Activated CD8-positive, alpha-beta T cell treated with anti-CD3 and anti-CD28 coated beads, Interleukin-2, amount 10 ng/mL, durations not matched to agents 7 days and 5 days (primary cell): ENCODE measurements at regions not wholly inside any gene's neighbourhood (a gene's known extent, or its start where the extent isn't known, plus 50 kb on each side); places are given as distances from the start of the nearest gene placed in this dataset.

Experiments
- ATAC-seq: fragments of 150-1000 bp; cut with Tn5 transposase; one replicate; pipeline ENCODE4 v1.10.0; 2021; ENCODE audit warnings: moderate library complexity
- CTCF ChIA-PET: fragments of 350-600 bp; sonication (Branson Sonifier 250); formaldehyde crosslinking; loops from one replicate; lab custom pipeline; 2021; ENCODE audit warnings: antibody characterized with exemption; lab: Charles Lee
- POLR2A ChIA-PET: fragments of 350-600 bp; sonication (Branson Sonifier 250); formaldehyde crosslinking; loops from one replicate; lab custom pipeline; 2021; ENCODE audit warnings: antibody characterized with exemption; lab: Charles Lee
- DNase-seq: peaks from one replicate; pipeline ENCODE4 v3.0.0-alpha.2; 2020
- H3K27ac Mint-ChIP-seq: one replicate; pipeline ENCODE4 v1.8.0; 2021; ENCODE audit warnings: mild to moderate bottlenecking, mixed read lengths
- H3K27me3 Mint-ChIP-seq: one replicate; pipeline ENCODE4 v1.8.0; 2021; ENCODE audit warnings: low read depth, mixed read lengths
- H3K36me3 Mint-ChIP-seq: one replicate; pipeline ENCODE4 v1.8.0; 2021; ENCODE audit warnings: low read depth, mixed read lengths
- H3K4me1 Mint-ChIP-seq: one replicate; pipeline ENCODE4 v1.8.0; 2021; ENCODE audit warnings: low read depth, mixed read lengths
- H3K4me3 Mint-ChIP-seq: one replicate; pipeline ENCODE4 v1.8.0; 2021; ENCODE audit warnings: mild to moderate bottlenecking, mixed read lengths
- H3K9me3 Mint-ChIP-seq: one replicate; pipeline ENCODE4 v1.8.0; 2022; ENCODE audit warnings: mixed read lengths; ENCODE audit not compliant: insufficient read depth

DNA sequence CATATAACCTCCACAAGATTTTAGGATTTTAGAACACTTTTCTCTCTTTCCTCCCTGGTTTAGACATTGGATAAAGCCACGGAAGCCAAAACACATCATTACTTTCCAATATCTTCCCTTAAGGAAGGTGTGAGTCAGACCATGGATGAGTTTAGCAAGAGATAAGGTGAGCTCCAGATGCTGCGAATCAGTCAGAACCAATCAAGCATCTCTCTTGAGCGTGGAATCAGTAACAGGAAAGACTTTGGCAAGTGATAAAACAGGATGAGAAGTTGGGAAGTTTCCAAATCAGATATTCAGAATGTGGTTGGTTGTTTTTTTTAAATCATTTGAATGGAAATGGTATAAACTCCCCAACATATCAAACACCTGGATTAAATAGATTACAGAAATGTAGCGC lies 397.8 kb downstream of the EFNA5 start:
- Mint-ChIP-seq H3K4me3 (no peak overlapping the region), H3K27me3 (no peaks in the 10 kb centered on the region), H3K36me3 (no peaks in the 10 kb centered on the region), H3K4me1 (no peaks in the 10 kb centered on the region), H3K9me3 (no peaks in the 10 kb centered on the region), H3K27ac (no peak overlapping the region)
- no peak for ATAC-seq
- POLR2A ChIA-PET = no interaction called here
- DNase-seq = no peak
- CTCF ChIA-PET = no interaction called here

- H3K4me3 Mint-ChIP-seq = no peak overlapping the region
- POLR2A ChIA-PET = no interaction called here
- DNase-seq = no peak
- H3K4me1 Mint-ChIP-seq = no peaks in the 10 kb centered on the region
- H3K36me3 Mint-ChIP-seq = no peaks in the 10 kb centered on the region
- CTCF ChIA-PET = no interaction called here
- H3K27me3 Mint-ChIP-seq = no peaks in the 10 kb centered on the region
- H3K27ac Mint-ChIP-seq = no peak overlapping the region
- H3K9me3 Mint-ChIP-seq = no peaks in the 10 kb centered on the region
- ATAC-seq = no peak
Measured at GRCh38 chr5:107272509-107272908, 398.2 kb downstream of the EFNA5 start.

DNA sequence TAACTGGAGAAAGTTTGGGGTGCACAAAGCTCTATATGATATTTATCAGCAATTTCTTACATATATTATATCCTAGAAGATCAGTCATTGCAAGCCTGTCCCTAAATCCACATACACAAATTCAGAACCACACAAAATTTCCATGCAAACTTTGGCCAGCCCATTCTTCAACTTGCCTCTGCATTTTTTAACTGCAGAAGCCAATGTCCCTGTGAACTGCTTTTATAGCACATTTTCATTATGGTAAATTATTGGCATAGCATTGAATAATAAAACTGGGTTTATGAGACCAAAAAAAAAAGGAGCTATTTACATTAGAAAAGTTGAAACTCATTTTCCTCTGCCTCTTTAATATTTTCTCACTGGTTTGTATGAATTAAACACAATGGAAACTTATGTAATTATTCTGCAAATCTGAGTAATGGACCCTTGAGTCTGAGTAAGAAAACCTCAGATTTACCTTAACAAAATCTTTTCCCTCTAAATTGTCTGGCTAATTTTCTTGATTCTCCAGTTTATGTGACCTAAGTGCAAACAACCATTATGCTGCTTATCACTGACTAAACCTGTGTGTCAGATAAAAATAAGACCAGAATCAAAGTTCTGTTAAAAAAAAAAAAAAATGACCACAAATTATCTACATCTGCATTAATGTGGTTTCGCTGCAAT lies 398.9 kb downstream of the EFNA5 start:
- POLR2A ChIA-PET = no interaction called here
- H3K9me3 Mint-ChIP-seq = no peaks in the 10 kb centered on the region

GRCh38 chr5:107270561-107270960 lies 400.2 kb downstream of the EFNA5 start:
- Mint-ChIP-seq H3K4me3 (no peak overlapping the region), H3K36me3 (no peaks in the 10 kb centered on the region), H3K27me3 (no peaks in the 10 kb centered on the region), H3K27ac (no peak overlapping the region), H3K9me3 (no peaks in the 10 kb centered on the region), H3K4me1 (no peaks in the 10 kb centered on the region)
- ChIA-PET POLR2A (no interaction called here), CTCF (no interaction called here)
- DNase-seq (no peak), ATAC-seq (no peak)

More for the DNA sequence above, 398.9 kb downstream of the EFNA5 start:
- Mint-ChIP-seq H3K27me3 (no peaks in the 10 kb centered on the region), H3K4me1 (no peaks in the 10 kb centered on the region), H3K4me3 (no peak overlapping the region), H3K36me3 (no peaks in the 10 kb centered on the region), H3K27ac (no peak overlapping the region)
- DNase-seq (no peak), ATAC-seq (no peak)
- CTCF ChIA-PET = no interaction called here

GRCh38 chr5:107269678-107270077 lies 401.1 kb downstream of the EFNA5 start:
- no peaks in the 10 kb centered on the region for H3K36me3 Mint-ChIP-seq
- POLR2A ChIA-PET = no interaction called here
- no peaks in the 10 kb centered on the region for H3K4me1 Mint-ChIP-seq
- H3K4me3 Mint-ChIP-seq = no peak overlapping the region
- ATAC-seq (no peak), DNase-seq (no peak)
- no peaks in the 10 kb centered on the region for H3K9me3 Mint-ChIP-seq
- CTCF ChIA-PET = no interaction called here
- no peaks in the 10 kb centered on the region for H3K27me3 Mint-ChIP-seq
- H3K27ac Mint-ChIP-seq = no peak overlapping the region

- CTCF ChIA-PET = no interaction called here
- no peaks in the 10 kb centered on the region for H3K27me3 Mint-ChIP-seq
- no peak overlapping the region for H3K4me3 Mint-ChIP-seq
- no peak for DNase-seq
- H3K4me1 Mint-ChIP-seq = no peaks in the 10 kb centered on the region
- no peak overlapping the region for H3K27ac Mint-ChIP-seq
- no peaks in the 10 kb centered on the region for H3K9me3 Mint-ChIP-seq
- ATAC-seq = no peak
- H3K36me3 Mint-ChIP-seq = no peaks in the 10 kb centered on the region
- POLR2A ChIA-PET = no interaction called here
Measured at GRCh38 chr5:107269256-107269655, 401.5 kb downstream of the EFNA5 start.

DNA sequence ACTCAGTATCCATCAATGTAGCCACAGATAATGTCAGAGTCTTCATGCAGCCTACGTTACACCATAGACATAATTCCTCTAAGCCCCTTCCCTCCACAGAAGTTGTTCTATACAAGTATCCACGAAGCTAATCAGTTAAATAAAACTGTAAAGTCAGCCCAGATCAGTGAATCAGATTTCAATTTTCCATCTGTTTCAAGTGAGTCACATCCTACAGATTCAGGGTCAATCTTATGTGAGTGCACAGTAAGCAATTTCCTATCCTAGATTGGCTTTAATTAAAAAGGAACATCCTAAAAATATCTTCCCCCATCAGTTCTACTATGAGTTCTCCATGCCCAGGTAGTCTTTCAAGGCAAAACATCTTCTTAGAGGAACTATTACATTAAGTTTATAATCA lies 402.5 kb downstream of the EFNA5 start:
- POLR2A ChIA-PET = no interaction called here
- Mint-ChIP-seq H3K27ac (no peak overlapping the region), H3K9me3 (no peaks in the 10 kb centered on the region), H3K4me3 (no peak overlapping the region), H3K36me3 (no peaks in the 10 kb centered on the region), H3K4me1 (no peaks in the 10 kb centered on the region), H3K27me3 (no peaks in the 10 kb centered on the region)
- DNase-seq (no peak), ATAC-seq (no peak)
- CTCF ChIA-PET = no interaction called here

GRCh38 chr5:107266100-107266499 lies 404.6 kb downstream of the EFNA5 start:
- H3K36me3 Mint-ChIP-seq = no peaks in the 10 kb centered on the region
- no peak overlapping the region for H3K4me3 Mint-ChIP-seq
- H3K27ac Mint-ChIP-seq = no peak overlapping the region
- H3K4me1 Mint-ChIP-seq = no peaks in the 10 kb centered on the region
- no peak for ATAC-seq
- no peaks in the 10 kb centered on the region for H3K9me3 Mint-ChIP-seq
- POLR2A ChIA-PET = no interaction called here
- DNase-seq = no peak
- H3K27me3 Mint-ChIP-seq = no peaks in the 10 kb centered on the region
- CTCF ChIA-PET = no interaction called here

DNA sequence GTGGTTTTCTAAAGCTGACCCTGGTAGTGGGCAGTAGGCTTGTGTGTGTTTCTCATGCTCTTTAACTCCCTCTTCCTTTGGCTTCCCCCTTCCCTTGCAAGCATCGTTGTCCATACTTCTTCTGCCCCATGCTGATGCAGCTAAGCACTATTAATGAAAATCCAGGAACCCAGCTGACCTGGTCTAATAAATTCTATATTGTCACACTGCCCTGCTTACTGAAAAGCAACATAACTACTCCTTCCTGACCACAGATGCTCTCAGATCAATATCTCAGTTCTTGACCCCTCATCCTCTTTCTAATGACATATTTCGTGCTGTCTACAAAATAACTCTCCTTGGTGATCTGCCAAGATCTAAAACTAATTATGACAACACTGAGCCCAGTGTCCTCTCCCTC lies 405.5 kb downstream of the EFNA5 start:
- ChIA-PET POLR2A (no interaction called here), CTCF (no interaction called here)
- no peak for ATAC-seq

GRCh38 chr5:107263387-107264018 lies 407.2 kb downstream of the EFNA5 start:
- Mint-ChIP-seq H3K27ac (no peak overlapping the region), H3K27me3 (no peaks in the 10 kb centered on the region), H3K9me3 (no peaks in the 10 kb centered on the region), H3K4me1 (no peaks in the 10 kb centered on the region), H3K4me3 (no peak overlapping the region), H3K36me3 (no peaks in the 10 kb centered on the region)
- ChIA-PET POLR2A (no interaction called here), CTCF (no interaction called here)
- ATAC-seq = no peak
- DNase-seq = no peak

More for the DNA sequence above, 405.5 kb downstream of the EFNA5 start:
- no peaks in the 10 kb centered on the region for H3K36me3 Mint-ChIP-seq
- H3K4me3 Mint-ChIP-seq = no peak overlapping the region
- H3K9me3 Mint-ChIP-seq = no peaks in the 10 kb centered on the region
- no peaks in the 10 kb centered on the region for H3K27me3 Mint-ChIP-seq
- no peak for DNase-seq
- H3K4me1 Mint-ChIP-seq = no peaks in the 10 kb centered on the region
- no peak overlapping the region for H3K27ac Mint-ChIP-seq

DNA sequence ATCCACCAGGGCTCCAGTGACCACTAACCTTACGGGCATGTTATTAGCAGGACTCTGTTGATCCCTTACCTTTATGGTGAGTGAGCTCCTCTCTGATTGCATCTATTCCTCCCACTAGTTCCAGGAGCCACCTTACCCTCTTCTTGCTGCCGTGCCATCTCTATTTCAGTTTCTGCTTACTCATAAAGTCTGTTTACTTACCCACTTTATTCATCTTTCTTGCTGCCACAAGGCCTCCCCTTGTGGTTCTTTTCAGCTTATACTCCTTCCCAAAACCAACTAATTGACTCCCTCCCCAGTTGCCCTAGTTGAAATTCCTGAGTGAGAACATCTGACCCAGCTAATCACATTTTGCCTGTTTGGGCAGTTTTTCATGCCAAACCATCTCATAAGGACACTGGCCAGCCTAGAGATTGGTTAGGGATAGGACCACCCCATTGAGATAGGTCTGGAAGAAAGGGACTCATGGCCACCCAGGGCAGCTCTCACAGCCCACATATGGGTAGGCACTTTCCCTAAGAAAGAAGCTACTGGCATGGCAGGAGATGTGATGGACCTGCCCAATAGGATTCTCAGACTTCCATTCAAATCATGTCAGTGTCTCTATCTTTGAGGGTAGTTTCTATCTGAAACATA lies 412.7 kb downstream of the EFNA5 start:
- ATAC-seq = no peak
- H3K27ac Mint-ChIP-seq = no peak overlapping the region
- ChIA-PET CTCF (no interaction called here), POLR2A (interaction anchor here (0.6 kb wide), 1 partner anchor 120 kb away, joined by 3 read pairs; no protein-coding TSS in a partner anchor)
- H3K36me3 Mint-ChIP-seq = no peaks in the 10 kb centered on the region
- no peak for DNase-seq
- no peak overlapping the region for H3K4me3 Mint-ChIP-seq
- no peaks in the 10 kb centered on the region for H3K9me3 Mint-ChIP-seq
- H3K27me3 Mint-ChIP-seq = no peaks in the 10 kb centered on the region
- H3K4me1 Mint-ChIP-seq = no peaks in the 10 kb centered on the region

GRCh38 chr5:107254902-107255234 lies 415.9 kb downstream of the EFNA5 start:
- Mint-ChIP-seq H3K27me3 (no peaks in the 10 kb centered on the region), H3K36me3 (no peaks in the 10 kb centered on the region), H3K27ac (no peak overlapping the region), H3K4me3 (no peak overlapping the region), H3K9me3 (no peaks in the 10 kb centered on the region), H3K4me1 (no peaks in the 10 kb centered on the region)
- no peak for DNase-seq
- ChIA-PET CTCF (no interaction called here), POLR2A (no interaction called here)
- ATAC-seq = no peak
